HG03139 (cell line): ENCODE measurements at regions not wholly inside any gene's neighbourhood (a gene's known extent, or its start where the extent isn't known, plus 50 kb on each side); places are given as distances from the start of the nearest gene placed in this dataset.

Source experiments
- ATAC-seq: cut with Tn5 transposase; IDR thresholded peaks from one replicate; pipeline ENCODE4 v1.9.1; 2021; ENCODE audit not compliant: unreplicated experiment

GRCh38 chr5:165304193-165304827 is 1798.9 kb downstream of the MAT2B start:
- no peak for ATAC-seq

GRCh38 chr5:165305596-165305995 is 1800.2 kb downstream of the MAT2B start:
- no peak for ATAC-seq

GRCh38 chr5:165309446-165309845 is 1804.0 kb downstream of the MAT2B start:
- ATAC-seq, result no peak

GRCh38 chr5:165310031-165310430 is 1804.6 kb downstream of the MAT2B start:
- no peak for ATAC-seq

GRCh38 chr5:165321912-165322311 is 1816.5 kb downstream of the MAT2B start:
- ATAC-seq, result no peak

GRCh38 chr5:165325221-165325620 is 1819.8 kb downstream of the MAT2B start:
- ATAC-seq, result no peak

GRCh38 chr5:165327631-165328030 is 1822.2 kb downstream of the MAT2B start:
- ATAC-seq, result no peak

- no peak for ATAC-seq
Measured at GRCh38 chr5:165328846-165329245, 1823.4 kb downstream of the MAT2B start.

- ATAC-seq, result no peak
Measured at GRCh38 chr5:165333623-165334022, 1828.2 kb downstream of the MAT2B start.

- ATAC-seq, result no peak
Measured at GRCh38 chr5:165334201-165334600, 1828.8 kb downstream of the MAT2B start.

GRCh38 chr5:165349735-165350134 is 1844.3 kb downstream of the MAT2B start:
- ATAC-seq, result no peak

- no peak for ATAC-seq
Measured at GRCh38 chr5:165351342-165351741, 1845.9 kb downstream of the MAT2B start.

GRCh38 chr5:165360366-165360765 is 1854.9 kb downstream of the MAT2B start:
- no peak for ATAC-seq

GRCh38 chr5:165360784-165361542 is 1855.5 kb downstream of the MAT2B start:
- ATAC-seq, result no peak

GRCh38 chr5:165370233-165370632 is 1864.8 kb downstream of the MAT2B start:
- no peak for ATAC-seq

- ATAC-seq, result no peak
Measured at GRCh38 chr5:165370794-165371193, 1865.4 kb downstream of the MAT2B start.

GRCh38 chr5:165375201-165375600 is 1869.8 kb downstream of the MAT2B start:
- no peak for ATAC-seq

- ATAC-seq, result no peak
Measured at GRCh38 chr5:165393839-165394238, 1888.4 kb downstream of the MAT2B start.

GRCh38 chr5:165397516-165397915 is 1892.1 kb downstream of the MAT2B start:
- ATAC-seq, result no peak

- no peak for ATAC-seq
Measured at GRCh38 chr5:165400086-165400485, 1894.7 kb downstream of the MAT2B start.

- no peak for ATAC-seq
Measured at GRCh38 chr5:165404917-165405316, 1899.5 kb downstream of the MAT2B start.

GRCh38 chr5:165405340-165405739 is 1899.9 kb downstream of the MAT2B start:
- ATAC-seq, result no peak

GRCh38 chr5:165407352-165407751 is 1901.9 kb downstream of the MAT2B start:
- no peak for ATAC-seq
